CD4-positive, alpha-beta T cell (primary cell): ENCODE measurements at regions not wholly inside any gene's neighbourhood (a gene's known extent, or its start where the extent isn't known, plus 50 kb on each side); places are given as distances from the start of the nearest gene placed in this dataset.

Experiments used
- ATAC-seq: fragments of 200-7000 bp; cut with Tn5 transposase; one replicate; pipeline ENCODE4 v1.10.0; 2022; ENCODE audit warnings: mild to moderate bottlenecking; ENCODE audit not compliant: poor library complexity
- CTCF ChIA-PET: fragments of 350-600 bp; sonication (Branson Sonifier 250); formaldehyde crosslinking; loops from one replicate; lab custom pipeline; 2021; ENCODE audit warnings: antibody characterized with exemption, inconsistent platforms; lab: Charles Lee
- POLR2A ChIA-PET: fragments of 350-600 bp; sonication (Branson Sonifier 250); formaldehyde crosslinking; loops from one replicate; lab custom pipeline; 2021; ENCODE audit warnings: antibody characterized with exemption, inconsistent platforms; lab: Charles Lee
- DNase-seq, 14 experiments: peaks; one replicate each; pipeline ENCODE4 v3.0.0-alpha.2; 2013 to 2020; ENCODE audit warnings: mixed read lengths in 2 of 14
- H3K27ac ChIP-seq, 2 donors: one replicate each; pipeline versions ENCODE4 v1.5.1 to v1.7.0; 2013; ENCODE audit warnings: low read length in 2 of 2, low read depth in 1 of 2, mild to moderate bottlenecking in 1 of 2
- H3K27me3 ChIP-seq, 2 experiments: 1 replicate in 1 of 2; 2 replicates in 1 of 2; pipeline versions ENCODE4 v1.6.1 to v1.7.0; 2013; ENCODE audit warnings: low read length in 2 of 2, control low read depth in 1 of 2, mild to moderate bottlenecking in 1 of 2, moderate library complexity in 1 of 2; ENCODE audit not compliant: insufficient read depth in 2 of 2, control insufficient read depth in 1 of 2
- H3K36me3 ChIP-seq: one replicate; pipeline ENCODE4 v1.6.1; 2013; ENCODE audit warnings: low read length, control low read depth; ENCODE audit not compliant: insufficient read depth
- H3K4me1 ChIP-seq: one replicate; pipeline ENCODE4 v1.6.1; 2013; ENCODE audit warnings: low read length, control low read depth; ENCODE audit not compliant: insufficient read depth
- H3K4me3 ChIP-seq: one replicate; pipeline ENCODE4 v1.5.1; 2013; ENCODE audit warnings: mild to moderate bottlenecking, low read length, moderate library complexity
- H3K9me3 ChIP-seq, 2 experiments: 1 replicate in 1 of 2; 2 replicates in 1 of 2; pipeline versions ENCODE4 v1.6.1 to v1.7.0; 2013; ENCODE audit warnings: low read length in 2 of 2, mild to moderate bottlenecking in 2 of 2, control low read depth in 1 of 2, moderate library complexity in 1 of 2; ENCODE audit not compliant: control insufficient read depth in 1 of 2, insufficient read depth in 1 of 2
- H3K27ac Mint-ChIP-seq: one replicate; pipeline ENCODE4 v1.8.0; 2020; ENCODE audit warnings: mixed read lengths
- H3K27me3 Mint-ChIP-seq: one replicate; pipeline ENCODE4 v1.8.0; 2021; ENCODE audit warnings: mixed read lengths
- H3K36me3 Mint-ChIP-seq: one replicate; pipeline ENCODE4 v1.8.0; 2021; ENCODE audit warnings: low read depth, mixed read lengths
- H3K4me1 Mint-ChIP-seq: one replicate; pipeline ENCODE4 v1.8.0; 2021; ENCODE audit warnings: low read depth, mixed read lengths
- H3K4me3 Mint-ChIP-seq: one replicate; pipeline ENCODE4 v1.8.0; 2020; ENCODE audit warnings: mild to moderate bottlenecking, mixed read lengths
- H3K9me3 Mint-ChIP-seq: one replicate; pipeline ENCODE4 v1.8.0; 2020; ENCODE audit warnings: mixed read lengths
- CTCF ChIP-seq: fragments of 200-600 bp; IDR thresholded peaks from one replicate; pipeline ENCODE4 v1.8.0; 2022; ENCODE audit warnings: antibody characterized with exemption, mild to moderate bottlenecking
- intact Hi-C, 2 experiments: fragments of 100-400 bp; cut with DNase I in 1 of 2; cut with micrococcal nuclease in 1 of 2; formaldehyde crosslinking; loops; one replicate each; pipeline versions ENCODE4 v1.15.1 to v1.9.0; 2023 to 2025; cut with DNase I, micrococcal nuclease

- intact Hi-C loops = no loop called here
Measured at GRCh38 chr1:170224469-170224868, 78.7 kb downstream of the NTMT2 start.

GRCh38 chr1:170225781-170226530 is 80.2 kb downstream of the NTMT2 start:
- no peaks in the 10 kb centered on the region for H3K36me3 ChIP-seq
- Mint-ChIP-seq H3K36me3 (no peaks in the 10 kb centered on the region), H3K4me1 (no peaks in the 10 kb centered on the region), H3K9me3 (no peaks in the 10 kb centered on the region), H3K27me3 (peaks cover 7% of the 10 kb centered on the region), H3K27ac (no peak overlapping the region), H3K4me3 (no peak overlapping the region)
- DNase-seq (no peak), ATAC-seq (no peak)
- TF ChIP-seq CTCF = no peak
- peaks cover 0 to 5% of the 10 kb centered on the region in 2 experiments for H3K27me3 ChIP-seq
- peaks cover 0 to 3% of the 10 kb centered on the region in 2 experiments for H3K9me3 ChIP-seq
- no peaks in the 10 kb centered on the region for H3K4me1 ChIP-seq
- no peak overlapping the region for H3K27ac ChIP-seq
- H3K4me3 ChIP-seq = no peak overlapping the region
- intact Hi-C loops = no loop called here
- POLR2A ChIA-PET = no interaction called here
- CTCF ChIA-PET = no interaction called here

More at GRCh38 chr1:170224469-170224868, 78.7 kb downstream of the NTMT2 start:
- Mint-ChIP-seq H3K27me3 (peaks cover 7% of the 10 kb centered on the region), H3K27ac (no peak overlapping the region), H3K4me3 (no peak overlapping the region), H3K9me3 (no peaks in the 10 kb centered on the region), H3K36me3 (no peaks in the 10 kb centered on the region), H3K4me1 (no peaks in the 10 kb centered on the region)
- DNase-seq (no peak), ATAC-seq (no peak)
- H3K27ac ChIP-seq = no peak overlapping the region
- ChIA-PET POLR2A (no interaction called here), CTCF (no interaction called here)
- H3K36me3 ChIP-seq = no peaks in the 10 kb centered on the region
- no peak for TF ChIP-seq CTCF
- H3K27me3 ChIP-seq = peaks cover 0 to 5% of the 10 kb centered on the region in 2 experiments
- no peaks in the 10 kb centered on the region for H3K4me1 ChIP-seq
- H3K9me3 ChIP-seq = peaks cover 0 to 3% of the 10 kb centered on the region in 2 experiments
- H3K4me3 ChIP-seq = no peak overlapping the region

GRCh38 chr1:170226767-170227166 is 81.0 kb downstream of the NTMT2 start:
- H3K9me3 ChIP-seq = peaks cover 0 to 3% of the 10 kb centered on the region in 2 experiments

More at GRCh38 chr1:170226767-170227166, 81.0 kb downstream of the NTMT2 start:
- no peaks in the 10 kb centered on the region for H3K36me3 ChIP-seq
- ATAC-seq = no peak
- H3K4me1 ChIP-seq = no peaks in the 10 kb centered on the region
- intact Hi-C loops = no loop called here
- peaks cover 0 to 5% of the 10 kb centered on the region in 2 experiments for H3K27me3 ChIP-seq
- Mint-ChIP-seq H3K4me3 (no peak overlapping the region), H3K27ac (no peak overlapping the region), H3K4me1 (no peaks in the 10 kb centered on the region), H3K9me3 (no peaks in the 10 kb centered on the region), H3K27me3 (peaks cover 9% of the 10 kb centered on the region), H3K36me3 (no peaks in the 10 kb centered on the region)
- ChIA-PET CTCF (no interaction called here), POLR2A (no interaction called here)
- no peak overlapping the region for H3K27ac ChIP-seq
- no peak overlapping the region for H3K4me3 ChIP-seq
- no peak for TF ChIP-seq CTCF
- no peak for DNase-seq
